GM12878 (cell line): ENCODE measurements at regions not wholly inside any gene's neighbourhood (a gene's known extent, or its start where the extent isn't known, plus 50 kb on each side); places are given as distances from the start of the nearest gene placed in this dataset.

ENCODE experiments used
- ATAC-seq: fragments of 200-7000 bp; cut with Tn5 transposase; 3 replicates; pipeline ENCODE4 v1.9.1; 2020; ENCODE audit warnings: mild to moderate bottlenecking, moderate library complexity
- BruUV-seq: library from RNA; stranded (reverse); fragments of 400-500 nt; replicated peaks from 2 replicates; lab custom pipeline; 2021; lab: Mats Ljungman, UMichigan
- CTCF ChIA-PET: fragments of 300-600 bp; sonication (Branson Sonifier 250); formaldehyde crosslinking; extraction: SDS; loops from one replicate; lab custom pipeline; 2021; ENCODE audit warnings: inconsistent platforms; lab: Yijun Ruan, JAX
- POLR2A ChIA-PET: fragments of 350-600 bp; formaldehyde crosslinking; extraction: SDS; loops from one replicate; lab custom pipeline; 2021; ENCODE audit warnings: inconsistent platforms; lab: Charles Lee
- RAD21 ChIA-PET: fragments of 300-600 bp; sonication (Branson Sonifier 250); formaldehyde crosslinking; loops from one replicate; lab custom pipeline; 2023; ENCODE audit warnings: antibody characterized with exemption; ENCODE audit not compliant: unreplicated experiment; lab: Charles Lee
- SMC1A ChIA-PET: fragments of 300-600 bp; sonication (Branson Sonifier 250); formaldehyde crosslinking; loops from one replicate; lab custom pipeline; 2023; ENCODE audit not compliant: unreplicated experiment, uncharacterized antibody; lab: Charles Lee
- DNase-seq: peaks from one replicate; pipeline ENCODE4 v3.0.0-alpha.2; 2011; ENCODE audit warnings: low read depth, low spot score
- FAIRE-seq: peaks from 3 replicates; lab custom pipeline; 2011; peaks lifted over from hg19 to GRCh38; lab: Jason Lieb, UNC
- H2AFZ ChIP-seq: 2 replicates; pipeline ENCODE4 v1.6.0; 2011; ENCODE audit warnings: low read depth, low read length, control low read depth; ENCODE audit not compliant: control insufficient read depth
- H3K27ac ChIP-seq: 2 replicates; pipeline ENCODE4 v1.5.1; 2011; ENCODE audit warnings: control low read depth; ENCODE audit not compliant: control insufficient read depth, insufficient read depth
- H3K27me3 ChIP-seq, 2 experiments: replicated peaks in 1 of 2; 2 replicates each; pipeline versions ENCODE4 v1.6.0 to v1.6.1; 2011; ENCODE audit warnings: low read length in 1 of 2; ENCODE audit not compliant: control insufficient read depth in 2 of 2, insufficient read depth in 2 of 2
- H3K36me3 ChIP-seq, 2 experiments: 2 replicates each; pipeline ENCODE4 v1.5.1; 2011; ENCODE audit warnings: low read length in 1 of 2; ENCODE audit not compliant: control insufficient read depth in 2 of 2, insufficient read depth in 2 of 2
- H3K4me1 ChIP-seq: 2 replicates; pipeline ENCODE4 v1.6.1; 2011; ENCODE audit warnings: mild to moderate bottlenecking, low read length, moderate library complexity, mixed read lengths; ENCODE audit not compliant: control insufficient read depth, insufficient read depth
- H3K4me2 ChIP-seq: 2 replicates; pipeline ENCODE4 v1.6.0; 2011; ENCODE audit warnings: control low read depth; ENCODE audit not compliant: control insufficient read depth, insufficient read depth
- H3K4me3 ChIP-seq: fragments of 200-600 bp; sonication (generic); 2 replicates; pipeline ENCODE4 v1.5.1; 2016
- H3K79me2 ChIP-seq: 2 replicates; pipeline ENCODE4 v1.6.0; 2011; ENCODE audit warnings: low read length; ENCODE audit not compliant: control insufficient read depth, insufficient read depth
- H3K9ac ChIP-seq: 2 replicates; pipeline ENCODE4 v1.8.0; 2011; ENCODE audit warnings: low read length, control low read depth, mixed read lengths; ENCODE audit not compliant: control insufficient read depth, insufficient read depth
- H3K9me3 ChIP-seq: replicated peaks from 3 replicates; pipeline ENCODE4 v1.5.1; 2011; ENCODE audit warnings: mild to moderate bottlenecking, low read length; ENCODE audit not compliant: control insufficient read depth, insufficient read depth
- H4K20me1 ChIP-seq: 2 replicates; pipeline ENCODE4 v1.6.0; 2011; ENCODE audit not compliant: control insufficient read depth, insufficient read depth
- CHD1 ChIP-seq: IDR thresholded peaks from 2 replicates; pipeline ENCODE4 v1.6.1; 2012; ENCODE audit warnings: low read depth, low read length, improper control_type of control experiment
- GABPA ChIP-seq: IDR thresholded peaks from 2 replicates; pipeline ENCODE4 v1.6.1; 2014; ENCODE audit warnings: antibody characterized with exemption, low read depth, mild to moderate bottlenecking, inconsistent platforms
- MYC ChIP-seq: IDR thresholded peaks from 2 replicates; pipeline ENCODE4 v1.6.1; 2011; ENCODE audit warnings: mild to moderate bottlenecking, low read length, moderate library complexity, inconsistent platforms; ENCODE audit not compliant: insufficient read depth, insufficient replicate concordance, insufficient read length, severe bottlenecking
- STAT1 ChIP-seq: fragments of 450-650 bp; conservative IDR thresholded peaks from 2 replicates; pipeline ENCODE4 v1.6.1; 2014; ENCODE audit warnings: antibody characterized with exemption, mild to moderate bottlenecking
- TCF3 ChIP-seq: IDR thresholded peaks from 2 replicates; pipeline ENCODE4 v1.6.1; 2012; ENCODE audit warnings: low read depth, mild to moderate bottlenecking, low read length, borderline replicate concordance; ENCODE audit not compliant: insufficient read depth
- TCF7 ChIP-seq: IDR thresholded peaks from 2 replicates; pipeline ENCODE4 v1.6.1; 2014; ENCODE audit warnings: antibody characterized with exemption, borderline replicate concordance
- YY1 ChIP-seq: IDR thresholded peaks from 2 replicates; pipeline ENCODE4 v1.6.1; 2011; ENCODE audit warnings: low read depth, mild to moderate bottlenecking, low read length
- ZNF217 ChIP-seq: fragments of 450-650 bp; IDR thresholded peaks from 2 replicates; pipeline ENCODE4 v1.6.1; 2017; ENCODE audit warnings: antibody characterized with exemption, mild to moderate bottlenecking
- whole genome bisulfite sequencing: methylation state at CpG from one replicate; pipeline ENCODE4 v1.1.6; 2016; ENCODE audit warnings: low lambda C conversion rate; ENCODE audit not compliant: insufficient replicate concordance, insufficient coverage; ENCODE audit errors: missing lambda C conversion rate; 5-methylcytosine and 5-hydroxymethylcytosine counted together
- in situ Hi-C: fragments of 300-500 bp; cut with MboI; formaldehyde crosslinking; loops from 9 replicates; pipeline ENCODE4 v1.14.3; 2018; ENCODE audit warnings: mixed read lengths
- intact Hi-C: fragments of 100-400 bp; cut with micrococcal nuclease; formaldehyde crosslinking; loops from one replicate; pipeline ENCODE4 v1.14.2; 2022; ENCODE audit not compliant: unreplicated experiment
- TF ChIP-seq, protein P1 (sequence below): fragments of 150-350 bp; IDR thresholded peaks from 2 replicates; pipeline ENCODE4 v1.6.1; 2016; ENCODE audit warnings: low read depth, low read length
- TF ChIP-seq, protein P2 (sequence below): fragments of 450-650 bp; conservative IDR thresholded peaks from 2 replicates; pipeline ENCODE4 v1.6.1; 2017; ENCODE audit warnings: mild to moderate bottlenecking, moderate library complexity

DNA sequence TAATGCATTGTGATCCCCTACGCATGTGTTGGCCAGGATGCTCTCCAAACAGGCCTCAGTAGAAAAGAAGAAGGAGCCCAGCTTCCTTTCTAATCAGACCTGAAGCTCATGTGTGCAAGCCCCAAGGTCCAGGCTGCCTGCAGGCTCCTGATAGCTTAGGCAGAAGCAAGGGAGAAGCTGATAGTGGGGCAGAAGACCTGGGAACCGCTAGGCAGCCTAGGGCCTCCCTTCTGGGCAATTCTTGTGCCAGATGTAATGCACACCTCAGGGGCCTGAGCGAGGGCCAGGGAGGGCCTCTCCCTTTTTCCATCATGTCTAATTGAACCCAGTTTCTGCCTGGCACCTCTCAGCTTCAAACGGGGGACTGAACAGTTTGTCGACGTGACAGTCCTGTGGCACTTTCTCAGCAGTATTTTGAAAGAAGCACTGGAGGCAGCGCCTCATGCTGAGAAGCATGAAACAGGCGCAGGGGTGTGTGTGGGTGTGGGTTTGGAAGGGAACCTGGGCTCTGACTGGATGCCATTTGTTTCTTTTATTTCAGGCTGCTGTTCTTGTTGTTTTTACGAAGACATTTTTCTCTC is 212.8 kb downstream of the PIK3R1 start:
- TF ChIP-seq TCF7 (no peak), TCF3 (no peak), CHD1 (no peak), GABPA (no peak), MYC (no peak), STAT1 (no peak), YY1 (no peak), ZNF217 (no peak)
- TF ChIP-seq, protein P1, sequence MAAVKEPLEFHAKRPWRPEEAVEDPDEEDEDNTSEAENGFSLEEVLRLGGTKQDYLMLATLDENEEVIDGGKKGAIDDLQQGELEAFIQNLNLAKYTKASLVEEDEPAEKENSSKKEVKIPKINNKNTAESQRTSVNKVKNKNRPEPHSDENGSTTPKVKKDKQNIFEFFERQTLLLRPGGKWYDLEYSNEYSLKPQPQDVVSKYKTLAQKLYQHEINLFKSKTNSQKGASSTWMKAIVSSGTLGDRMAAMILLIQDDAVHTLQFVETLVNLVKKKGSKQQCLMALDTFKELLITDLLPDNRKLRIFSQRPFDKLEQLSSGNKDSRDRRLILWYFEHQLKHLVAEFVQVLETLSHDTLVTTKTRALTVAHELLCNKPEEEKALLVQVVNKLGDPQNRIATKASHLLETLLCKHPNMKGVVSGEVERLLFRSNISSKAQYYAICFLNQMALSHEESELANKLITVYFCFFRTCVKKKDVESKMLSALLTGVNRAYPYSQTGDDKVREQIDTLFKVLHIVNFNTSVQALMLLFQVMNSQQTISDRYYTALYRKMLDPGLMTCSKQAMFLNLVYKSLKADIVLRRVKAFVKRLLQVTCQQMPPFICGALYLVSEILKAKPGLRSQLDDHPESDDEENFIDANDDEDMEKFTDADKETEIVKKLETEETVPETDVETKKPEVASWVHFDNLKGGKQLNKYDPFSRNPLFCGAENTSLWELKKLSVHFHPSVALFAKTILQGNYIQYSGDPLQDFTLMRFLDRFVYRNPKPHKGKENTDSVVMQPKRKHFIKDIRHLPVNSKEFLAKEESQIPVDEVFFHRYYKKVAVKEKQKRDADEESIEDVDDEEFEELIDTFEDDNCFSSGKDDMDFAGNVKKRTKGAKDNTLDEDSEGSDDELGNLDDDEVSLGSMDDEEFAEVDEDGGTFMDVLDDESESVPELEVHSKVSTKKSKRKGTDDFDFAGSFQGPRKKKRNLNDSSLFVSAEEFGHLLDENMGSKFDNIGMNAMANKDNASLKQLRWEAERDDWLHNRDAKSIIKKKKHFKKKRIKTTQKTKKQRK = no peak
- TF ChIP-seq, protein P2, sequence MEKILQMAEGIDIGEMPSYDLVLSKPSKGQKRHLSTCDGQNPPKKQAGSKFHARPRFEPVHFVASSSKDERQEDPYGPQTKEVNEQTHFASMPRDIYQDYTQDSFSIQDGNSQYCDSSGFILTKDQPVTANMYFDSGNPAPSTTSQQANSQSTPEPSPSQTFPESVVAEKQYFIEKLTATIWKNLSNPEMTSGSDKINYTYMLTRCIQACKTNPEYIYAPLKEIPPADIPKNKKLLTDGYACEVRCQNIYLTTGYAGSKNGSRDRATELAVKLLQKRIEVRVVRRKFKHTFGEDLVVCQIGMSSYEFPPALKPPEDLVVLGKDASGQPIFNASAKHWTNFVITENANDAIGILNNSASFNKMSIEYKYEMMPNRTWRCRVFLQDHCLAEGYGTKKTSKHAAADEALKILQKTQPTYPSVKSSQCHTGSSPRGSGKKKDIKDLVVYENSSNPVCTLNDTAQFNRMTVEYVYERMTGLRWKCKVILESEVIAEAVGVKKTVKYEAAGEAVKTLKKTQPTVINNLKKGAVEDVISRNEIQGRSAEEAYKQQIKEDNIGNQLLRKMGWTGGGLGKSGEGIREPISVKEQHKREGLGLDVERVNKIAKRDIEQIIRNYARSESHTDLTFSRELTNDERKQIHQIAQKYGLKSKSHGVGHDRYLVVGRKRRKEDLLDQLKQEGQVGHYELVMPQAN = no peak
- no peak overlapping the region for H2AFZ ChIP-seq
- ChIA-PET POLR2A (no interaction called here), RAD21 (interaction anchor here (2.1 to 14.5 kb wide), 3 partner anchors 19 to 141 kb away, joined by 5 to 190 read pairs (median 185); no protein-coding TSS in a partner anchor), CTCF (interaction anchor here (1.8 kb wide), 1 partner anchor 14 kb away, joined by 5 read pairs; no protein-coding TSS in a partner anchor), SMC1A (interaction anchor here (1.0 to 11.8 kb wide), 5 partner anchors 18 to 140 kb away, joined by 3 to 266 read pairs (median 5); no protein-coding TSS in a partner anchor)
- H3K27ac ChIP-seq = no peak overlapping the region
- ATAC-seq (no peak), DNase-seq (no peak), FAIRE-seq (no peak)
- H3K4me1 ChIP-seq = peaks cover 40% of the 10 kb centered on the region
- H3K4me2 ChIP-seq = no peak overlapping the region
- intact Hi-C loops = no loop called here
- no peaks in the 10 kb centered on the region for H3K27me3 ChIP-seq
- no peak overlapping the region for H3K4me3 ChIP-seq
- 95% methylated on average over 9 of the region's 9 CpGs for WGBS
- H3K9me3 ChIP-seq = peaks cover 1% of the 10 kb centered on the region; the same call in 2 of the 3 replicates
- H3K36me3 ChIP-seq = no peaks in the 10 kb centered on the region
- in situ Hi-C loops = no loop called here
- H3K9ac ChIP-seq = no peak overlapping the region
- H3K79me2 ChIP-seq = no peaks in the 10 kb centered on the region; the same call in 1 of the 2 replicates
- BruUV-seq = no TSS peak
- H4K20me1 ChIP-seq = no peaks in the 10 kb centered on the region
